ENCODE measurements at regions not wholly inside any gene's neighbourhood (a gene's known extent, or its start where the extent isn't known, plus 50 kb on each side); places are given as distances from the start of the nearest gene placed in this dataset.

DNA sequence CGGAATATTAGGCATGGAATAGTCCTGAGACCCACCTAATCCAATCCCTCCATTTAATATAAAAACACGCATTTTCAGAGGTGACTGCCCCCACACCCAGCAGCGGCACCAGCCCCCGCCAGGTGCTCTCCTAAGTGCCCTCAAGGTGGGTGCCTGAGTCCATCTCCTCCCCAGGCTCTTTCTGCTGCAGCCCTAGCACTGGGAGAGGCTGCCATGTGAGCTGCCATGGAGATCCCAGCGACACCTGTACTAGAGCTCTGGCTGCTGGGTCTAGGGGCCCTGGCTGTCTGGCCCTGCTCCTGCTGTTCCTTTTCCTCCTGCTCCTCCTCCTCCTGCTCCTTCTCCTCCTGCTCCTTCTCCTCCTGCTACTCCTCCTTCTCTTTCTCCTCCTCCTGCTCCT lies 191.1 kb upstream of the BMPER start:
- POLR2A ChIA-PET = no interaction called here
- CTCF ChIA-PET = interaction anchor here (0.6 to 2.0 kb wide), 2 partner anchors 14 to 373 kb away, joined by 3 to 5 read pairs; no protein-coding TSS in a partner anchor
- no peak for DNase-seq (ENCODE audit: low read depth, low spot score)
- Histone ChIP-seq H3K27ac (ENCODE audit: low read depth, low read length) (no peak overlapping the region), H3K27me3 (ENCODE audit: control insufficient read depth, insufficient read depth, low read length) (no peaks in the 10 kb centered on the region), H3K9me3 (ENCODE audit: control insufficient read depth, insufficient read depth, low read length) (peaks cover 5% of the 10 kb centered on the region; the same call in 1 of the 2 replicates), H3K4me3 (ENCODE audit: low read depth, low read length) (no peak overlapping the region)
- TF ChIP-seq, protein P1, sequence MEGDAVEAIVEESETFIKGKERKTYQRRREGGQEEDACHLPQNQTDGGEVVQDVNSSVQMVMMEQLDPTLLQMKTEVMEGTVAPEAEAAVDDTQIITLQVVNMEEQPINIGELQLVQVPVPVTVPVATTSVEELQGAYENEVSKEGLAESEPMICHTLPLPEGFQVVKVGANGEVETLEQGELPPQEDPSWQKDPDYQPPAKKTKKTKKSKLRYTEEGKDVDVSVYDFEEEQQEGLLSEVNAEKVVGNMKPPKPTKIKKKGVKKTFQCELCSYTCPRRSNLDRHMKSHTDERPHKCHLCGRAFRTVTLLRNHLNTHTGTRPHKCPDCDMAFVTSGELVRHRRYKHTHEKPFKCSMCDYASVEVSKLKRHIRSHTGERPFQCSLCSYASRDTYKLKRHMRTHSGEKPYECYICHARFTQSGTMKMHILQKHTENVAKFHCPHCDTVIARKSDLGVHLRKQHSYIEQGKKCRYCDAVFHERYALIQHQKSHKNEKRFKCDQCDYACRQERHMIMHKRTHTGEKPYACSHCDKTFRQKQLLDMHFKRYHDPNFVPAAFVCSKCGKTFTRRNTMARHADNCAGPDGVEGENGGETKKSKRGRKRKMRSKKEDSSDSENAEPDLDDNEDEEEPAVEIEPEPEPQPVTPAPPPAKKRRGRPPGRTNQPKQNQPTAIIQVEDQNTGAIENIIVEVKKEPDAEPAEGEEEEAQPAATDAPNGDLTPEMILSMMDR (IDR thresholded peaks at IDR 0.05; ENCODE audit: low read depth, low read length) = no peak

DNA sequence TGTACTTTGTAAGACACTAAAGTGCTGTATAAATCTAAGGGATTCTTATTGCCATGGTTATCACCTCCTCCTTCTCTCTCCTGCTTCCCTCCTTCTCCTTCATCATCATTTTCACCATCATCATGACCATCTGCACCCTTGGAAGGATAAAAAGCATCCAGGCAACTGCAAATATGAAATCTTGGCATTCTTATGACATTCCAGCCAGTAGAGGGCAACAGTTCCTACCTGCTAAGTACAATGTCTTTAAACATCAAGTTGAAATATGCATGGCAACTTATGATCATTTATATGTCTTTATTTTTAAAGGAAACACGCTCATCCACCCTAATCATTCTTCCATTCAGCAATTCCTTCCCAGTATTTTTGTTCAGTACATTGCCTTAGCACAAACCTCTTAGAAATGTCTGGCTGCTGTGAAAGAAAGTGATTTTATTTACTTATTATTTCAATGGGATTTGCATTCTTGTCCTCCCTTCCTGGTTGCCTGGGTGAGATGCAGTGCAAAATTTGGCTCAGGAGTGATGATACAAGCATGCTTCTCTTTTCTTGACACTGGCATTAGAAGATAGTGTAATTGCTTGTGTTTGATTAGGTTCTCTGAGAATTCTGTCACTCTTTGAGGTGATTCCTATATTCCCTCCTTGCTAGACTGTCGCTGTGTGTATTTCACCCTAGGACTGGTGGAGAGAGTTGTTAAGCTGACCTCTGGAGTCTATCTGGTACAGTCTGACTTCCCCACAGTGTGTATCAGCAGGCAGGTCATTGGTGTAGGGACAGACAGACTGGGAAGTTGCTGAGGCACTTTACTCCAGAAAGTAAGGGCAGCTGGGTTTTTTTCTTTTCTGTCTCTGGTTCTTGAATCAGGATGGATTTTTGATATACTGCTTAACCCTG lies 188.5 kb upstream of the BMPER start:
- Histone ChIP-seq H3K27ac (ENCODE audit: low read depth, low read length) (no peak overlapping the region), H3K4me3 (ENCODE audit: low read depth, low read length) (no peak overlapping the region), H3K9me3 (ENCODE audit: control insufficient read depth, insufficient read depth, low read length) (peaks cover 5% of the 10 kb centered on the region; the same call in 1 of the 2 replicates), H3K27me3 (ENCODE audit: control insufficient read depth, insufficient read depth, low read length) (no peaks in the 10 kb centered on the region)
- TF ChIP-seq, protein P1 (IDR thresholded peaks at IDR 0.05; ENCODE audit: low read depth, low read length) = peak; percentile 66
- POLR2A ChIA-PET = no interaction called here
- CTCF ChIA-PET = interaction anchor here (0.6 to 2.5 kb wide), 10 partner anchors 9 to 216 kb away, joined by 3 to 21 read pairs (median 3); no protein-coding TSS in a partner anchor
- DNase-seq (ENCODE audit: low read depth, low spot score) = no peak

DNA sequence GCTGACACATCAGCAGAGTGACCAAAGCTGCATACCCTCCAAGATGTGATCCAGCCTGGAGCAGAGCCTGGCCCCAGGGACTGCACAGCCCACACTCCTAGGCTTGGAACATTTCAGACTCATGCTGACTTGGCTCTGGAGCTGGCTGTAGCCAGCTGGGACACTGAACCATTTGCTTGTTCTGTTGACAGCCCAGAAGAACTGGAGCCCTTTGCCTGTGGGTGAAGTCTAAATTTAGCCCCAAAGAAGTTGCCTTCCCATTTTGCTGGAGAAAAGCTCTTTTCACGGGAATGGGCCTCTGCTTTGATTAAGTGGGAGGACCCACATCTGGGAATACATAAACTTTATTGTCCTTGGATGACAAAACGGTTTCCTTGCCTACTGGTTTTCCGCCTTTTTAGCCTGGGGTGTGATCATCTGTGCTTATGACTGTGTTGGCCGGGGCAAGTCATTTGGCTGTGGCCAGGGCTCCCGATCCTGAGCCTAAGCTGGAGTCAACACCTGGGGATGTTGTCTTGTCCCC lies 186.2 kb upstream of the BMPER start:
- POLR2A ChIA-PET = interaction anchor here (0.6 kb wide), 1 partner anchor 186 kb away, joined by 3 read pairs; no protein-coding TSS in a partner anchor
- peaks cover 10% of the 10 kb centered on the region; the same call in 1 of the 2 replicates for H3K9me3 ChIP-seq (ENCODE audit: control insufficient read depth, insufficient read depth, low read length)
- CTCF ChIA-PET = interaction anchor here (2.5 kb wide), 1 partner anchor 213 kb away, joined by 8 read pairs; no protein-coding TSS in a partner anchor
- H3K27ac ChIP-seq (ENCODE audit: low read depth, low read length) = no peak overlapping the region
- TF ChIP-seq, protein P1 (IDR thresholded peaks at IDR 0.05; ENCODE audit: low read depth, low read length) = no peak
- no peaks in the 10 kb centered on the region for H3K27me3 ChIP-seq (ENCODE audit: control insufficient read depth, insufficient read depth, low read length)
- DNase-seq (ENCODE audit: low read depth, low spot score) = no peak
- H3K4me3 ChIP-seq (ENCODE audit: low read depth, low read length) = no peak overlapping the region

DNA sequence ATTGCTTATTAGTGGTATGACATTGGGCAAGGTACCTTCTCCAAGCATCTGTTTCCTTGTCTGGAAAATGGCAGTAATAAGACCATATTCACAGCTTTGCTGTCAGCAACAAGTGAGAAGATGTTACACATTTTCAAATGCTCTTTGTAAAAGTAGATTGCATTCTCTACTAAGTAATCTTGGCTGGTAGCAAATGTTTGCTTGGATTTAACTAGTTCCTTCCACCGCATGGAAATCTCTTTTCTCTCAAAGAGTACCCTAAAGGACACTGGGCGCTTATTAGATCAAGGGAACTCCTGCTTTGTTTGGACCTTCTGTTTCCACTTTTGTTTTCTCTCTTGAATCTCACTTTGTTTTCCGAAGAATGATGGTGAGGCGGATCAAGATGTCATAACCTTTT lies 185.2 kb upstream of the BMPER start:
- Histone ChIP-seq H3K9me3 (ENCODE audit: control insufficient read depth, insufficient read depth, low read length) (peaks cover 5% of the 10 kb centered on the region; the same call in 1 of the 2 replicates), H3K27me3 (ENCODE audit: control insufficient read depth, insufficient read depth, low read length) (no peaks in the 10 kb centered on the region), H3K27ac (ENCODE audit: low read depth, low read length) (no peak overlapping the region), H3K4me3 (ENCODE audit: low read depth, low read length) (no peak overlapping the region)
- ChIA-PET CTCF (no interaction called here), POLR2A (no interaction called here)
- DNase-seq (ENCODE audit: low read depth, low spot score) = no peak
- TF ChIP-seq, protein P1 (IDR thresholded peaks at IDR 0.05; ENCODE audit: low read depth, low read length) = no peak

All from AG04450 (cell line).